ENCODE measurements at regions not wholly inside any gene's neighbourhood (a gene's known extent, or its start where the extent isn't known, plus 50 kb on each side); places are given as distances from the start of the nearest gene placed in this dataset.
"Not testable (repeated sequence)": the region's sequence is repeated elsewhere in the genome, so short reads cannot be mapped to it uniquely, and the experiment has no call there.

GRCh38 chrX:87003031-87003430, 514.6 kb upstream of the KLHL4 start:
- Mint-ChIP-seq H3K27ac (ENCODE audit: unreplicated experiment) (no peak overlapping the region), H3K27me3 (ENCODE audit: low read depth) (peaks cover 2% of the 10 kb centered on the region), H3K9me3 (ENCODE audit: low read depth) (peaks cover 4% of the 10 kb centered on the region), H3K4me3 (ENCODE audit: unreplicated experiment) (no peak overlapping the region), H3K4me1 (ENCODE audit: low read depth) (no peaks in the 10 kb centered on the region), H3K36me3 (ENCODE audit: low read depth) (no peaks in the 10 kb centered on the region)
- no peak for DNase-seq (ENCODE audit: low spot score)
- no peak for TF ChIP-seq CTCF (IDR thresholded peaks at IDR 0.05)

- H3K4me1 Mint-ChIP-seq (ENCODE audit: low read depth) = no peaks in the 10 kb centered on the region
- TF ChIP-seq CTCF (IDR thresholded peaks at IDR 0.05) = no peak
- H3K27me3 Mint-ChIP-seq (ENCODE audit: low read depth) = peaks cover 2% of the 10 kb centered on the region
- peaks cover 4% of the 10 kb centered on the region for H3K9me3 Mint-ChIP-seq (ENCODE audit: low read depth)
- no peak overlapping the region for H3K4me3 Mint-ChIP-seq (ENCODE audit: unreplicated experiment)
- no peak overlapping the region for H3K27ac Mint-ChIP-seq (ENCODE audit: unreplicated experiment)
- no peak for DNase-seq (ENCODE audit: low spot score)
- H3K36me3 Mint-ChIP-seq (ENCODE audit: low read depth) = no peaks in the 10 kb centered on the region
Measured at GRCh38 chrX:87005183-87005582, 512.4 kb upstream of the KLHL4 start.

- peaks cover 2% of the 10 kb centered on the region for H3K27me3 Mint-ChIP-seq (ENCODE audit: low read depth)
- TF ChIP-seq CTCF (IDR thresholded peaks at IDR 0.05) = no peak
- DNase-seq (ENCODE audit: low spot score) = no peak
- no peaks in the 10 kb centered on the region for H3K36me3 Mint-ChIP-seq (ENCODE audit: low read depth)
- H3K9me3 Mint-ChIP-seq (ENCODE audit: low read depth) = peaks cover 4% of the 10 kb centered on the region
- no peak overlapping the region for H3K27ac Mint-ChIP-seq (ENCODE audit: unreplicated experiment)
- H3K4me1 Mint-ChIP-seq (ENCODE audit: low read depth) = no peaks in the 10 kb centered on the region
- no peak overlapping the region for H3K4me3 Mint-ChIP-seq (ENCODE audit: unreplicated experiment)
Measured at GRCh38 chrX:87005885-87006284, 511.7 kb upstream of the KLHL4 start.

- peaks cover 4% of the 10 kb centered on the region for H3K9me3 Mint-ChIP-seq (ENCODE audit: low read depth)
- H3K4me3 Mint-ChIP-seq (ENCODE audit: unreplicated experiment) = no peak overlapping the region
- no peak overlapping the region for H3K27ac Mint-ChIP-seq (ENCODE audit: unreplicated experiment)
- no peaks in the 10 kb centered on the region for H3K27me3 Mint-ChIP-seq (ENCODE audit: low read depth)
- no peaks in the 10 kb centered on the region for H3K36me3 Mint-ChIP-seq (ENCODE audit: low read depth)
- no peak for DNase-seq (ENCODE audit: low spot score)
- H3K4me1 Mint-ChIP-seq (ENCODE audit: low read depth) = no peaks in the 10 kb centered on the region
- no peak for TF ChIP-seq CTCF (IDR thresholded peaks at IDR 0.05)
Measured at GRCh38 chrX:87006561-87006960, 511.0 kb upstream of the KLHL4 start.

- Mint-ChIP-seq H3K4me1 (ENCODE audit: low read depth) (no peaks in the 10 kb centered on the region), H3K27me3 (ENCODE audit: low read depth) (no peaks in the 10 kb centered on the region), H3K36me3 (ENCODE audit: low read depth) (no peaks in the 10 kb centered on the region), H3K9me3 (ENCODE audit: low read depth) (peaks cover 3% of the 10 kb centered on the region), H3K4me3 (ENCODE audit: unreplicated experiment) (no peak overlapping the region), H3K27ac (ENCODE audit: unreplicated experiment) (no peak overlapping the region)
- no peak for TF ChIP-seq CTCF (IDR thresholded peaks at IDR 0.05)
- peak; percentile 63 for DNase-seq (ENCODE audit: low spot score)
Measured at GRCh38 chrX:87017210-87017609, 500.4 kb upstream of the KLHL4 start.

GRCh38 chrX:87033115-87033514, 484.5 kb upstream of the KLHL4 start:
- peaks cover 22% of the 10 kb centered on the region for H3K9me3 Mint-ChIP-seq (ENCODE audit: low read depth)
- not testable (repeated sequence) for H3K27me3 Mint-ChIP-seq (ENCODE audit: low read depth); H3K4me3 Mint-ChIP-seq (ENCODE audit: unreplicated experiment); H3K4me1 Mint-ChIP-seq (ENCODE audit: low read depth); H3K36me3 Mint-ChIP-seq (ENCODE audit: low read depth); H3K27ac Mint-ChIP-seq (ENCODE audit: unreplicated experiment)
- peak; percentile 88 for DNase-seq (ENCODE audit: low spot score)

All from chondrocyte (in vitro differentiated cells).